Panc1 (cell line): ENCODE measurements at regions not wholly inside any gene's neighbourhood (a gene's known extent, or its start where the extent isn't known, plus 50 kb on each side); places are given as distances from the start of the nearest gene placed in this dataset.

Experiments used
- ATAC-seq: fragments of 200-7000 bp; cut with Tn5 transposase; 2 replicates; pipeline ENCODE4 v1.9.1; 2020; ENCODE audit warnings: mild to moderate bottlenecking, moderate library complexity
- BruUV-seq: library from RNA; stranded (reverse); fragments of 400-500 nt; replicated peaks from 2 replicates; lab custom pipeline; 2021; lab: Mats Ljungman, UMichigan
- CTCF ChIA-PET: fragments of 300-600 bp; sonication (Branson Sonifier 250); formaldehyde crosslinking; loops from one replicate; lab custom pipeline; 2022; ENCODE audit warnings: antibody characterized with exemption; lab: Charles Lee
- POLR2A ChIA-PET: fragments of 300-600 bp; sonication (Branson Sonifier 250); formaldehyde crosslinking; loops from one replicate; lab custom pipeline; 2022; ENCODE audit warnings: antibody characterized with exemption; lab: Charles Lee
- DNase-seq: peaks from one replicate; pipeline ENCODE4 v3.0.0-alpha.2; 2010; ENCODE audit warnings: low read depth, low spot score
- H3K27ac ChIP-seq: 2 replicates; pipeline ENCODE4 v1.5.1; 2011; ENCODE audit warnings: mild to moderate bottlenecking, low read length, inconsistent platforms
- H3K27me3 ChIP-seq: fragments of 200-500 bp; sonication (Bioruptor generic); 2 replicates; pipeline ENCODE4 v1.6.0; 2014; ENCODE audit warnings: low read length, inconsistent platforms; ENCODE audit not compliant: control insufficient read depth, insufficient read depth
- H3K36me3 ChIP-seq: fragments of 200-500 bp; sonication (Bioruptor generic); 2 replicates; pipeline ENCODE4 v1.5.1; 2014; ENCODE audit warnings: inconsistent platforms, mild to moderate bottlenecking, low read length, moderate library complexity; ENCODE audit not compliant: control insufficient read depth, insufficient read depth
- H3K4me1 ChIP-seq: 2 replicates; pipeline ENCODE4 v1.5.1; 2011; ENCODE audit warnings: inconsistent platforms, mild to moderate bottlenecking, low read length, moderate library complexity; ENCODE audit not compliant: control insufficient read depth, insufficient read depth
- H3K4me3 ChIP-seq, 2 experiments: 2 replicates each; pipeline ENCODE4 v1.5.1; 2011 to 2012; ENCODE audit warnings: low read depth in 2 of 2, low read length in 2 of 2, mild to moderate bottlenecking in 2 of 2, inconsistent platforms in 1 of 2, moderate library complexity in 1 of 2
- H3K9me3 ChIP-seq: fragments of 200-500 bp; sonication (Bioruptor generic); 2 replicates; pipeline ENCODE4 v1.5.1; 2014; ENCODE audit warnings: low read depth, mild to moderate bottlenecking, inconsistent platforms, low read length, moderate library complexity; ENCODE audit not compliant: control insufficient read depth, insufficient read depth
- POLR2AphosphoS5 ChIP-seq: IDR thresholded peaks from 2 replicates; pipeline ENCODE4 v1.6.1; 2012; ENCODE audit warnings: mild to moderate bottlenecking, low read depth, low read length, moderate library complexity
- SIN3A ChIP-seq: IDR thresholded peaks from 2 replicates; pipeline ENCODE4 v1.6.1; 2012; ENCODE audit warnings: low read depth, mild to moderate bottlenecking, low read length, moderate library complexity, borderline replicate concordance; ENCODE audit not compliant: insufficient read depth
- TCF7L2 ChIP-seq: IDR thresholded peaks from 2 replicates; pipeline ENCODE4 v1.6.1; 2011; ENCODE audit warnings: mild to moderate bottlenecking, low read depth, low read length, inconsistent platforms
- in situ Hi-C: cut with HindIII; loops from 2 replicates; pipeline ENCODE4 v1.10.0; 2016; ENCODE audit warnings: low sequenced_read_pairs, low pct_unique_long_range_greater_than_20kb
- intact Hi-C: fragments of 100-400 bp; cut with micrococcal nuclease; formaldehyde crosslinking; loops from one replicate; pipeline ENCODE4 v1.10.0; 2022; ENCODE audit not compliant: unreplicated experiment
- TF ChIP-seq, protein P1 (sequence below): fragments of 450-650 bp; IDR thresholded peaks from 2 replicates; pipeline ENCODE4 v1.5.1; 2017; ENCODE audit warnings: mild to moderate bottlenecking
- TF ChIP-seq, protein P2 (sequence below), 2 experiments: IDR thresholded peaks; 2 replicates each; pipeline ENCODE4 v1.6.1; 2011 to 2012; ENCODE audit warnings: low read depth in 2 of 2, control low read depth in 1 of 2, low read length in 1 of 2, mild to moderate bottlenecking in 1 of 2, moderate library complexity in 1 of 2; ENCODE audit not compliant: insufficient read depth in 1 of 2

DNA sequence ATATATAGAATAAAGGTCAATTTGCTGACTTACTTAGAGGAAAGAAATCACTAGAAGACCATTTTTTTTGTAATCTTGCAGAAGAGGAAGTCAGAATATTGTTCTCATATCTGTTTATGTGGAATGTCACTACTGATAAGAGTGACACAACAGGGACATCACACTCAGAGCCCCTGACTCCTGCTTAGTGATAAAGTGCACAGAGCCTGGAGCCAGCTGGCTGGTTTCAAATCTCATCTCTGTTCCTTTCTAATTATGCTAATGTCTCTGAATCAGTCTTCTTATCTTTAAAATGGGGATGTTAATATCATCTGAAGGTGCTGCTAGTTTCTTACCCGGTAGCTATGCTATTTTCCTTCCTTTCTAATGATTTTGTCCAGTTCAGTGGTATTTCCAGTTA lies 58.6 kb upstream of the LIFR start:
- H3K27me3 ChIP-seq: no peaks in the 10 kb centered on the region
- no peak overlapping the region for H3K27ac ChIP-seq
- in situ Hi-C loops (no loop called here), intact Hi-C loops (no loop called here)
- DNase-seq (no peak), ATAC-seq (no peak)
- CTCF ChIA-PET: no interaction called here
- no peak overlapping the region for H3K4me3 ChIP-seq
- no peaks in the 10 kb centered on the region for H3K36me3 ChIP-seq
- H3K9me3 ChIP-seq: peaks cover 16% of the 10 kb centered on the region
- POLR2A ChIA-PET: no interaction called here
- TF ChIP-seq, protein P1, sequence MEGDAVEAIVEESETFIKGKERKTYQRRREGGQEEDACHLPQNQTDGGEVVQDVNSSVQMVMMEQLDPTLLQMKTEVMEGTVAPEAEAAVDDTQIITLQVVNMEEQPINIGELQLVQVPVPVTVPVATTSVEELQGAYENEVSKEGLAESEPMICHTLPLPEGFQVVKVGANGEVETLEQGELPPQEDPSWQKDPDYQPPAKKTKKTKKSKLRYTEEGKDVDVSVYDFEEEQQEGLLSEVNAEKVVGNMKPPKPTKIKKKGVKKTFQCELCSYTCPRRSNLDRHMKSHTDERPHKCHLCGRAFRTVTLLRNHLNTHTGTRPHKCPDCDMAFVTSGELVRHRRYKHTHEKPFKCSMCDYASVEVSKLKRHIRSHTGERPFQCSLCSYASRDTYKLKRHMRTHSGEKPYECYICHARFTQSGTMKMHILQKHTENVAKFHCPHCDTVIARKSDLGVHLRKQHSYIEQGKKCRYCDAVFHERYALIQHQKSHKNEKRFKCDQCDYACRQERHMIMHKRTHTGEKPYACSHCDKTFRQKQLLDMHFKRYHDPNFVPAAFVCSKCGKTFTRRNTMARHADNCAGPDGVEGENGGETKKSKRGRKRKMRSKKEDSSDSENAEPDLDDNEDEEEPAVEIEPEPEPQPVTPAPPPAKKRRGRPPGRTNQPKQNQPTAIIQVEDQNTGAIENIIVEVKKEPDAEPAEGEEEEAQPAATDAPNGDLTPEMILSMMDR: no peak
- TF ChIP-seq SIN3A (no peak), TCF7L2 (no peak)
- BruUV-seq: no TSS peak
- peaks cover 7% of the 10 kb centered on the region; the same call in 1 of the 2 replicates for H3K4me1 ChIP-seq

DNA sequence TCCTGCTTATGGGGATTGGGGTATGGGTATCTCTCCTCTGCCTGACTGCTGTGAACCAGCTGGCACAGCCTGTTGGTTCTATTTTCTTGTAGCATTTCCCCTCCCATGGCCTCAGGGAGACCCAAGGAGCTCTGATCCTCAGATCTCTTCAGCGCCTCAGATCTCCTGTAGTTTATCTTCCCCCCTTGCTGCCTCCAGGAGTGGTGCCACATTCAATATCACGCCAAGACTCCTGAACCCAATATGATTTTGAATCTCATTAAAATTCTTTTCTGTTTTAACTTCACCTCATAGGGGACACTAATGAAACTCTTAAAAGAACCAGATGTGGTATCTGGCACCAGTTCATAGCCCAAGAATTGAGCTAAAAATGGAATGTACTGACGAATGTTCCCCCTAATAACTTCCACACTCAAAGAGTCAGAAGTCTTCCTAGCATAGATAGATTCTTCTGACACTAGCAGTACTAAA lies 59.6 kb upstream of the LIFR start:
- ATAC-seq (no peak), DNase-seq (no peak)
- peaks cover 7% of the 10 kb centered on the region; the same call in 1 of the 2 replicates for H3K4me1 ChIP-seq
- intact Hi-C loops: no loop called here
- no peak overlapping the region for H3K27ac ChIP-seq
- BruUV-seq: no TSS peak
- H3K36me3 ChIP-seq: no peaks in the 10 kb centered on the region
- H3K27me3 ChIP-seq: no peaks in the 10 kb centered on the region
- ChIA-PET CTCF (no interaction called here), POLR2A (no interaction called here)
- peaks cover 16% of the 10 kb centered on the region for H3K9me3 ChIP-seq
- TF ChIP-seq SIN3A: no peak
- no peak for TF ChIP-seq POLR2AphosphoS5
- TF ChIP-seq TCF7L2: no peak
- TF ChIP-seq, protein P2, sequence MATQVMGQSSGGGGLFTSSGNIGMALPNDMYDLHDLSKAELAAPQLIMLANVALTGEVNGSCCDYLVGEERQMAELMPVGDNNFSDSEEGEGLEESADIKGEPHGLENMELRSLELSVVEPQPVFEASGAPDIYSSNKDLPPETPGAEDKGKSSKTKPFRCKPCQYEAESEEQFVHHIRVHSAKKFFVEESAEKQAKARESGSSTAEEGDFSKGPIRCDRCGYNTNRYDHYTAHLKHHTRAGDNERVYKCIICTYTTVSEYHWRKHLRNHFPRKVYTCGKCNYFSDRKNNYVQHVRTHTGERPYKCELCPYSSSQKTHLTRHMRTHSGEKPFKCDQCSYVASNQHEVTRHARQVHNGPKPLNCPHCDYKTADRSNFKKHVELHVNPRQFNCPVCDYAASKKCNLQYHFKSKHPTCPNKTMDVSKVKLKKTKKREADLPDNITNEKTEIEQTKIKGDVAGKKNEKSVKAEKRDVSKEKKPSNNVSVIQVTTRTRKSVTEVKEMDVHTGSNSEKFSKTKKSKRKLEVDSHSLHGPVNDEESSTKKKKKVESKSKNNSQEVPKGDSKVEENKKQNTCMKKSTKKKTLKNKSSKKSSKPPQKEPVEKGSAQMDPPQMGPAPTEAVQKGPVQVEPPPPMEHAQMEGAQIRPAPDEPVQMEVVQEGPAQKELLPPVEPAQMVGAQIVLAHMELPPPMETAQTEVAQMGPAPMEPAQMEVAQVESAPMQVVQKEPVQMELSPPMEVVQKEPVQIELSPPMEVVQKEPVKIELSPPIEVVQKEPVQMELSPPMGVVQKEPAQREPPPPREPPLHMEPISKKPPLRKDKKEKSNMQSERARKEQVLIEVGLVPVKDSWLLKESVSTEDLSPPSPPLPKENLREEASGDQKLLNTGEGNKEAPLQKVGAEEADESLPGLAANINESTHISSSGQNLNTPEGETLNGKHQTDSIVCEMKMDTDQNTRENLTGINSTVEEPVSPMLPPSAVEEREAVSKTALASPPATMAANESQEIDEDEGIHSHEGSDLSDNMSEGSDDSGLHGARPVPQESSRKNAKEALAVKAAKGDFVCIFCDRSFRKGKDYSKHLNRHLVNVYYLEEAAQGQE (IDR thresholded peaks at IDR 0.05; ENCODE audit: insufficient read depth in 1 of 2, low read depth in 2 of 2, low read length in 1 of 2): no peak
- TF ChIP-seq, protein P1: no peak
- no peak overlapping the region for H3K4me3 ChIP-seq
- in situ Hi-C loops: no loop called here
